ENCODE measurements at regions not wholly inside any gene's neighbourhood (a gene's known extent, or its start where the extent isn't known, plus 50 kb on each side); places are given as distances from the start of the nearest gene placed in this dataset.
"Not testable (repeated sequence)": the region's sequence is repeated elsewhere in the genome, so short reads cannot be mapped to it uniquely, and the experiment has no call there.

GRCh38 chr5:69014007-69014406, 79.8 kb upstream of the SLC30A5 start:
- not testable (repeated sequence) for TF ChIP-seq CTCF (conservative IDR thresholded peaks at IDR 0.05; ENCODE audit: low read depth in 2 of 2); EZH2 (IDR thresholded peaks at IDR 0.05; ENCODE audit: low read depth, unreplicated experiment); POLR2AphosphoS5 (IDR thresholded peaks at IDR 0.05; ENCODE audit: low read depth); EZH2phosphoT487 (IDR thresholded peaks at IDR 0.05; ENCODE audit: unreplicated experiment); CREB1 (CRISPR knock-in tag; IDR thresholded peaks at IDR 0.05; ENCODE audit: low read depth); ETS1 (IDR thresholded peaks at IDR 0.05)
- TF ChIP-seq, protein P1, sequence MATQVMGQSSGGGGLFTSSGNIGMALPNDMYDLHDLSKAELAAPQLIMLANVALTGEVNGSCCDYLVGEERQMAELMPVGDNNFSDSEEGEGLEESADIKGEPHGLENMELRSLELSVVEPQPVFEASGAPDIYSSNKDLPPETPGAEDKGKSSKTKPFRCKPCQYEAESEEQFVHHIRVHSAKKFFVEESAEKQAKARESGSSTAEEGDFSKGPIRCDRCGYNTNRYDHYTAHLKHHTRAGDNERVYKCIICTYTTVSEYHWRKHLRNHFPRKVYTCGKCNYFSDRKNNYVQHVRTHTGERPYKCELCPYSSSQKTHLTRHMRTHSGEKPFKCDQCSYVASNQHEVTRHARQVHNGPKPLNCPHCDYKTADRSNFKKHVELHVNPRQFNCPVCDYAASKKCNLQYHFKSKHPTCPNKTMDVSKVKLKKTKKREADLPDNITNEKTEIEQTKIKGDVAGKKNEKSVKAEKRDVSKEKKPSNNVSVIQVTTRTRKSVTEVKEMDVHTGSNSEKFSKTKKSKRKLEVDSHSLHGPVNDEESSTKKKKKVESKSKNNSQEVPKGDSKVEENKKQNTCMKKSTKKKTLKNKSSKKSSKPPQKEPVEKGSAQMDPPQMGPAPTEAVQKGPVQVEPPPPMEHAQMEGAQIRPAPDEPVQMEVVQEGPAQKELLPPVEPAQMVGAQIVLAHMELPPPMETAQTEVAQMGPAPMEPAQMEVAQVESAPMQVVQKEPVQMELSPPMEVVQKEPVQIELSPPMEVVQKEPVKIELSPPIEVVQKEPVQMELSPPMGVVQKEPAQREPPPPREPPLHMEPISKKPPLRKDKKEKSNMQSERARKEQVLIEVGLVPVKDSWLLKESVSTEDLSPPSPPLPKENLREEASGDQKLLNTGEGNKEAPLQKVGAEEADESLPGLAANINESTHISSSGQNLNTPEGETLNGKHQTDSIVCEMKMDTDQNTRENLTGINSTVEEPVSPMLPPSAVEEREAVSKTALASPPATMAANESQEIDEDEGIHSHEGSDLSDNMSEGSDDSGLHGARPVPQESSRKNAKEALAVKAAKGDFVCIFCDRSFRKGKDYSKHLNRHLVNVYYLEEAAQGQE (IDR thresholded peaks at IDR 0.05; ENCODE audit: unreplicated experiment), result not testable (repeated sequence)

Data from GM23338 (cell line).